Calu3 (cell line): ENCODE measurements at regions not wholly inside any gene's neighbourhood (a gene's known extent, or its start where the extent isn't known, plus 50 kb on each side); places are given as distances from the start of the nearest gene placed in this dataset.

ENCODE experiments used
- BruUV-seq: library from RNA; stranded (reverse); fragments of 400-500 nt; replicated peaks from 2 replicates; lab custom pipeline; 2021; lab: Mats Ljungman, UMichigan
- CTCF ChIA-PET: fragments of 300-600 bp; sonication (Branson Sonifier 250); formaldehyde crosslinking; loops from one replicate; lab custom pipeline; 2022; ENCODE audit warnings: antibody characterized with exemption; lab: Charles Lee
- DNase-seq: peaks from one replicate; pipeline ENCODE4 v3.0.0; 2022
- H3K27ac Mint-ChIP-seq: one replicate; pipeline ENCODE4 v1.8.0; 2022; ENCODE audit warnings: mixed read lengths; ENCODE audit not compliant: unreplicated experiment
- H3K27me3 Mint-ChIP-seq: one replicate; pipeline ENCODE4 v1.8.0; 2022; ENCODE audit warnings: mixed read lengths; ENCODE audit not compliant: unreplicated experiment
- H3K36me3 Mint-ChIP-seq: one replicate; pipeline ENCODE4 v1.8.0; 2022; ENCODE audit warnings: mild to moderate bottlenecking, moderate library complexity, mixed read lengths; ENCODE audit not compliant: insufficient read depth, unreplicated experiment
- H3K4me1 Mint-ChIP-seq: one replicate; pipeline ENCODE4 v1.8.0; 2022; ENCODE audit warnings: mild to moderate bottlenecking, low read depth, mixed read lengths; ENCODE audit not compliant: unreplicated experiment
- H3K4me3 Mint-ChIP-seq: one replicate; pipeline ENCODE4 v1.8.0; 2022; ENCODE audit warnings: mild to moderate bottlenecking, low read depth, moderate library complexity, mixed read lengths; ENCODE audit not compliant: unreplicated experiment
- H3K9me3 Mint-ChIP-seq: one replicate; pipeline ENCODE4 v1.8.0; 2022; ENCODE audit warnings: low read depth, mixed read lengths; ENCODE audit not compliant: unreplicated experiment
- intact Hi-C: fragments of 100-400 bp; cut with micrococcal nuclease; formaldehyde crosslinking; loops from one replicate; pipeline ENCODE4 v1.10.0; 2022; ENCODE audit not compliant: unreplicated experiment
- TF ChIP-seq, protein P1 (sequence below): fragments of 200-600 bp; IDR thresholded peaks from one replicate; pipeline ENCODE4 v1.8.0; 2022; ENCODE audit warnings: antibody characterized with exemption; ENCODE audit not compliant: unreplicated experiment

DNA sequence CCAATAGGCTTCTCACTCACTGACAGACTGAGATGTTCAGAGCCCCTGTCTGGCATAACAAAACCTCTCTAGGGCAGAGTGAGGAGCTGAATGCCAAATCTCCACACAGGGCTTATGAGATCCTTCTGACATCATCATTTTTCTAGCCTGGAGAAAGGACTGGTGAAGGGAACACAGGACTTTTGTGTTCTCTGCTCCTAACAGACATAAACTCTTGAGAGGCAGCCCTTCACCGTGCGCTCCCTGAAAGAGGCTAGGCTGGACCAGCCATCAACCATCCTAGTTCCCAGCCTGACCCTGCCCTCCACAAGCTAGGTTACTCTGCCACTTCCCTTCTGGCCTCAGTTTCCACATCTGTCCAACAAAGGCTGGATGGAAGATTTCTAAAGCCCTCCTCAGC, 141.9 kb downstream of the SUCLG1 start:
- Mint-ChIP-seq H3K9me3 (no peaks in the 10 kb centered on the region), H3K4me1 (peaks cover 9% of the 10 kb centered on the region), H3K36me3 (no peaks in the 10 kb centered on the region), H3K27ac (no peak overlapping the region), H3K4me3 (no peak overlapping the region), H3K27me3 (peaks cover 43% of the 10 kb centered on the region)
- TF ChIP-seq, protein P1, sequence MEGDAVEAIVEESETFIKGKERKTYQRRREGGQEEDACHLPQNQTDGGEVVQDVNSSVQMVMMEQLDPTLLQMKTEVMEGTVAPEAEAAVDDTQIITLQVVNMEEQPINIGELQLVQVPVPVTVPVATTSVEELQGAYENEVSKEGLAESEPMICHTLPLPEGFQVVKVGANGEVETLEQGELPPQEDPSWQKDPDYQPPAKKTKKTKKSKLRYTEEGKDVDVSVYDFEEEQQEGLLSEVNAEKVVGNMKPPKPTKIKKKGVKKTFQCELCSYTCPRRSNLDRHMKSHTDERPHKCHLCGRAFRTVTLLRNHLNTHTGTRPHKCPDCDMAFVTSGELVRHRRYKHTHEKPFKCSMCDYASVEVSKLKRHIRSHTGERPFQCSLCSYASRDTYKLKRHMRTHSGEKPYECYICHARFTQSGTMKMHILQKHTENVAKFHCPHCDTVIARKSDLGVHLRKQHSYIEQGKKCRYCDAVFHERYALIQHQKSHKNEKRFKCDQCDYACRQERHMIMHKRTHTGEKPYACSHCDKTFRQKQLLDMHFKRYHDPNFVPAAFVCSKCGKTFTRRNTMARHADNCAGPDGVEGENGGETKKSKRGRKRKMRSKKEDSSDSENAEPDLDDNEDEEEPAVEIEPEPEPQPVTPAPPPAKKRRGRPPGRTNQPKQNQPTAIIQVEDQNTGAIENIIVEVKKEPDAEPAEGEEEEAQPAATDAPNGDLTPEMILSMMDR = no peak
- no TSS peak for BruUV-seq
- intact Hi-C loops = loop anchor here (5.0 kb wide), 1 partner anchor 315 kb away; no protein-coding TSS in a partner anchor
- CTCF ChIA-PET = no interaction called here
- DNase-seq = no peak

DNA sequence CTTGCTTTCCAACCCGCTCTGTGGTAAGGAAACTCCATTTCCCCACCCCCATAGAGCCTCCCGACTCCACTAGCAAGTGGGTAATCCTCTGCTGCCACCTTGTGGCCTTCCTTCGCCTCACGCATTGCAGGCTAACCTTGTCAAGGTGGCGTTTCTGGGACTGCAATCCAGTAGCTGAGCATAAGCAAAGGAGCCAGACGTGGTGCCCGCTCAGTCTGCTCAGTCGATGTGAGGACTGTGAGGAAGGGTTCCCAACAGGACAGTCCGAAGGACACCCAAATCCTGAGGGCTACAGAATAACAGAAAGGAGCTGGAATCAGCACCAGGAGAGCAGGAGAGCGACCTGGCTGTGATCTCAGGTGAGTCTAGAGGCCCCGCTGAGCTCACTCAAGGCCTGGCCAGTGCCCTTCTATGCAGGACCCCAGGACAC, 144.2 kb downstream of the SUCLG1 start:
- no peak overlapping the region for H3K4me3 Mint-ChIP-seq
- CTCF ChIA-PET = interaction anchor here (0.5 to 1.3 kb wide), 7 partner anchors 8 to 471 kb away, joined by 3 to 7 read pairs (median 3); no protein-coding TSS in a partner anchor
- TF ChIP-seq, protein P1 = peak; percentile 86
- no TSS peak for BruUV-seq
- peak; percentile 89 for DNase-seq
- H3K36me3 Mint-ChIP-seq = no peaks in the 10 kb centered on the region
- intact Hi-C loops = loop anchor here (5.0 kb wide), 1 partner anchor 317 kb away; no protein-coding TSS in a partner anchor
- H3K4me1 Mint-ChIP-seq = peaks cover 9% of the 10 kb centered on the region
- no peak overlapping the region for H3K27ac Mint-ChIP-seq
- H3K27me3 Mint-ChIP-seq = peaks cover 28% of the 10 kb centered on the region
- H3K9me3 Mint-ChIP-seq = no peaks in the 10 kb centered on the region

DNA sequence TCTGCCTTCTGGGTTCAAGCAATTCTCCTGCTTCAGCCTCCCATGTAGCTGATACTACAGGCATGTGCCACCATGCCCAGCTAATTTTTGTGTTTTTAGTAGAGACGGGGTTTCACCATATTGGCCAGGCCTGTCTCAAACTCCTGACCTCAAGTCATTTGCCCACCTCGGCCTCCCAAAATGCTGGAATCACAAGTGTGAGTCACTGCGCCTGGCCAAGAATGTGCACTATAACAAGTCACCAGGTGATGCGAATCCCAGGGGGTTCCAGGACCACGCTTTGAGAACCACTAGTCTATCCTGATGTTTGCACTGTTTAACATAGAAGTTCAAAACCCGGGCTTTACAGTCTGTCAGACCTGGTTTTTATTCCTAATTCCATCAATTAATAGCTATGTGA, 144.8 kb downstream of the SUCLG1 start:
- DNase-seq = no peak
- Mint-ChIP-seq H3K9me3 (no peaks in the 10 kb centered on the region), H3K27me3 (peaks cover 33% of the 10 kb centered on the region), H3K4me3 (no peak overlapping the region), H3K27ac (no peak overlapping the region), H3K4me1 (peaks cover 9% of the 10 kb centered on the region), H3K36me3 (no peaks in the 10 kb centered on the region)
- TF ChIP-seq, protein P1 = no peak
- intact Hi-C loops = no loop called here
- CTCF ChIA-PET = interaction anchor here (1.0 to 1.3 kb wide), 3 partner anchors 9 to 291 kb away, joined by 3 to 7 read pairs (median 4); no protein-coding TSS in a partner anchor
- no TSS peak for BruUV-seq

DNA sequence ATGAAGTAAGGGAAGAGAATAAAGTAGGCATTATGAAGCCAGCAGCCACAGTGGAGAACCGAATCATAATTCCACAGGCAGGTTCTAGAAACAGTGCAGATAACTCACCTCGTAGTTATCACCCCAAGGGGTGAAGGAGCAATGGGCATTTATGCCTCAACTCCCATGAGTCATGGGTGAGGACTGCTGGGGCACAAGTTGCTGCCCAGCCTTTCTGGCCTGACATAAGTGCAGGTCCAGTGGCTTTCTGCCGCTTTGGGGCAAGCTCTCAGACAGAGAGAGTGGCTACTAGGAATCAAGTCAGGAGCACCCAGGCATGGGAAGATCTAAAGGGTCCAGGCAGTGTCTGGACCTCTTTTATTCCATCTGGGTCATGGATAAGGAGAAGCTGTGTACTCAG, 149.8 kb downstream of the SUCLG1 start:
- no peaks in the 10 kb centered on the region for H3K36me3 Mint-ChIP-seq
- H3K27ac Mint-ChIP-seq = no peak overlapping the region
- intact Hi-C loops = no loop called here
- CTCF ChIA-PET = no interaction called here
- H3K4me3 Mint-ChIP-seq = no peak overlapping the region
- no peaks in the 10 kb centered on the region for H3K9me3 Mint-ChIP-seq
- no TSS peak for BruUV-seq
- peaks cover under 1% of the 10 kb centered on the region for H3K4me1 Mint-ChIP-seq
- TF ChIP-seq, protein P1 = no peak
- H3K27me3 Mint-ChIP-seq = peaks cover 53% of the 10 kb centered on the region
- no peak for DNase-seq
